ENCODE measurements at regions not wholly inside any gene's neighbourhood (a gene's known extent, or its start where the extent isn't known, plus 50 kb on each side); places are given as distances from the start of the nearest gene placed in this dataset.

- no peak for DNase-seq (ENCODE audit: unreplicated experiment)
- intact Hi-C loops (cut with micrococcal nuclease) = no loop called here
- Mint-ChIP-seq H3K27ac (ENCODE audit: low read depth, unreplicated experiment) (no peak overlapping the region), H3K27me3 (ENCODE audit: insufficient read depth, unreplicated experiment) (no peaks in the 10 kb centered on the region), H3K4me3 (ENCODE audit: unreplicated experiment) (no peak overlapping the region), H3K9me3 (ENCODE audit: unreplicated experiment) (peaks cover 5% of the 10 kb centered on the region), H3K4me1 (ENCODE audit: insufficient read depth, unreplicated experiment) (peaks cover 6% of the 10 kb centered on the region), H3K36me3 (ENCODE audit: insufficient read depth, unreplicated experiment) (no peaks in the 10 kb centered on the region)
- BruUV-seq (replicated peaks) = no TSS peak
- ChIA-PET CTCF (interaction anchor here (0.6 kb wide), 1 partner anchor 219 kb away, joined by 3 read pairs; no protein-coding TSS in a partner anchor), POLR2A (no interaction called here)
- TF ChIP-seq, protein P1, sequence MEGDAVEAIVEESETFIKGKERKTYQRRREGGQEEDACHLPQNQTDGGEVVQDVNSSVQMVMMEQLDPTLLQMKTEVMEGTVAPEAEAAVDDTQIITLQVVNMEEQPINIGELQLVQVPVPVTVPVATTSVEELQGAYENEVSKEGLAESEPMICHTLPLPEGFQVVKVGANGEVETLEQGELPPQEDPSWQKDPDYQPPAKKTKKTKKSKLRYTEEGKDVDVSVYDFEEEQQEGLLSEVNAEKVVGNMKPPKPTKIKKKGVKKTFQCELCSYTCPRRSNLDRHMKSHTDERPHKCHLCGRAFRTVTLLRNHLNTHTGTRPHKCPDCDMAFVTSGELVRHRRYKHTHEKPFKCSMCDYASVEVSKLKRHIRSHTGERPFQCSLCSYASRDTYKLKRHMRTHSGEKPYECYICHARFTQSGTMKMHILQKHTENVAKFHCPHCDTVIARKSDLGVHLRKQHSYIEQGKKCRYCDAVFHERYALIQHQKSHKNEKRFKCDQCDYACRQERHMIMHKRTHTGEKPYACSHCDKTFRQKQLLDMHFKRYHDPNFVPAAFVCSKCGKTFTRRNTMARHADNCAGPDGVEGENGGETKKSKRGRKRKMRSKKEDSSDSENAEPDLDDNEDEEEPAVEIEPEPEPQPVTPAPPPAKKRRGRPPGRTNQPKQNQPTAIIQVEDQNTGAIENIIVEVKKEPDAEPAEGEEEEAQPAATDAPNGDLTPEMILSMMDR (IDR thresholded peaks at IDR 0.05; ENCODE audit: unreplicated experiment) = no peak
Measured at GRCh38 chr9:129405089-129405826, 215.6 kb downstream of the C9orf50 start.

DNA sequence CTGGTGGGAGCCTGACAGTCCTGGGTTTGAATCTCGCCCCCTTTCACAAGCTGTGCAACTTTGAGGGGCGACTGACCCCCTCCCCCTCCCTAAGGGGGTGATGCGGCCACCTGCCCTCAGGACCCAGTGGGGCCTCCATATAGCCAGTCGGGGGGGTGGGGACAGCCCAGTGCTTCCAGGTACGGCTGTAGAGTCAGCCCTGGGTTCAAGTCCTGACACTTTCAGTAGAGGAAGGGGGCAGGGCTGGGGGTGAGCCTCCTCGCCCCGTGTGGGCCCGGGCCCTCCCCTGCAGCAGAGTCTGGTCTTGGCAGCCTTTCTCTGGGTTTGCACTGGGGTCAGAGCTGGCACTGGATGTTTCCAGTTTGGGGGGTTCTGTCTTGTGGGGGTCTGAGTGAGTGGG, 216.3 kb downstream of the C9orf50 start:
- ChIA-PET POLR2A (no interaction called here), CTCF (interaction anchor here (0.6 kb wide), 1 partner anchor 220 kb away, joined by 3 read pairs; no protein-coding TSS in a partner anchor)
- Mint-ChIP-seq H3K27ac (ENCODE audit: low read depth, unreplicated experiment) (no peak overlapping the region), H3K9me3 (ENCODE audit: unreplicated experiment) (no peaks in the 10 kb centered on the region), H3K4me1 (ENCODE audit: insufficient read depth, unreplicated experiment) (peaks cover 6% of the 10 kb centered on the region), H3K4me3 (ENCODE audit: unreplicated experiment) (no peak overlapping the region), H3K27me3 (ENCODE audit: insufficient read depth, unreplicated experiment) (no peaks in the 10 kb centered on the region), H3K36me3 (ENCODE audit: insufficient read depth, unreplicated experiment) (no peaks in the 10 kb centered on the region)
- intact Hi-C loops (cut with micrococcal nuclease) = no loop called here
- BruUV-seq (replicated peaks) = no TSS peak
- TF ChIP-seq, protein P1 (IDR thresholded peaks at IDR 0.05; ENCODE audit: unreplicated experiment) = no peak
- no peak for DNase-seq (ENCODE audit: unreplicated experiment)

GRCh38 chr9:129403779-129404620, 216.9 kb downstream of the C9orf50 start:
- Mint-ChIP-seq H3K27me3 (ENCODE audit: insufficient read depth, unreplicated experiment) (no peaks in the 10 kb centered on the region), H3K36me3 (ENCODE audit: insufficient read depth, unreplicated experiment) (no peaks in the 10 kb centered on the region), H3K9me3 (ENCODE audit: unreplicated experiment) (no peaks in the 10 kb centered on the region), H3K4me1 (ENCODE audit: insufficient read depth, unreplicated experiment) (peaks cover 6% of the 10 kb centered on the region), H3K27ac (ENCODE audit: low read depth, unreplicated experiment) (no peak overlapping the region), H3K4me3 (ENCODE audit: unreplicated experiment) (no peak overlapping the region)
- TF ChIP-seq, protein P1 (IDR thresholded peaks at IDR 0.05; ENCODE audit: unreplicated experiment) = no peak
- intact Hi-C loops (cut with micrococcal nuclease) = no loop called here
- ChIA-PET CTCF (no interaction called here), POLR2A (no interaction called here)
- no TSS peak for BruUV-seq (replicated peaks)
- no peak for DNase-seq (ENCODE audit: unreplicated experiment)

DNA sequence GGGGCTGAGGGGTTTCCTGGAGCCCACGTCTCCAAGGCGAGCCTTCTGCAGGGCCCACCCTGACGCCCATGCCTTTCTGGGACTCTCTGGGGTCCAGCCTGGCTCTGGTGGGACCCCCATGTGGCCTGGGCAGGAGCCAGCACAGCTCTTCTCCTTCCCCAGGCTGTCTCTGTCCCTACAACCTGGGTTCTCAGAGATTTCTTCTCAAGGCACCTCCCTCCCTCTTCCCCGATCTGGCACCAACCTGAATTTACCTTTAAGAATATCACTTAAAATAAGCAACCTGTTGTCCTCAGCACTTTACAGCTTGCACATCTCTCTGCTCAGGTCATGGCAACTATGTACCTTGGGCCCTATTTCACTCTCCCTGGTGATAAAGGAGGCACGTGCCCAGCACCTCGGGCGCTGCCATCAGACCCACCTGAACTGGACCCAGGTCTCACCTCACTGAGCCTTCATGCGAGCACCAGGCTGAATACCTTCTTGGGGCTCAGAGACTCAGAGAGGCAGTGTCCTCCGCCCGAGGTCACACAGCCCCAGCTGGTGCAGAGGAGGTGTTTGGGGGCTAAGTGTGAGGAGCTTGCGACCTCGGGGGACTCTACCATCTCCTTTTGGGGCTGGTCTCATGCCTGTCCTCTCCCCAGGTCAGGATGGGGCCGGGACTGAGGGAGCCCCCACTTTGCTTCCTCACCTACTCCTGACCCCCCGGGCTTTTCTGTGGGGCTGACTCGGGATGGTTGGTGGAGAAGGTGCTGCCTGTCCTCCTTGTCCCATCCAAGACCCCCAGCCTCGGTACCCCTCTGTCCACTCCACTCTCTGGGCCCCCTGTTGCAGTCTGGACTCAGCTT, 217.7 kb downstream of the C9orf50 start:
- H3K27me3 Mint-ChIP-seq (ENCODE audit: insufficient read depth, unreplicated experiment) = no peaks in the 10 kb centered on the region
- H3K27ac Mint-ChIP-seq (ENCODE audit: low read depth, unreplicated experiment) = no peak overlapping the region
- no peaks in the 10 kb centered on the region for H3K36me3 Mint-ChIP-seq (ENCODE audit: insufficient read depth, unreplicated experiment)
- intact Hi-C loops (cut with micrococcal nuclease) = no loop called here
- no peaks in the 10 kb centered on the region for H3K9me3 Mint-ChIP-seq (ENCODE audit: unreplicated experiment)
- CTCF ChIA-PET = no interaction called here
- H3K4me1 Mint-ChIP-seq (ENCODE audit: insufficient read depth, unreplicated experiment) = peaks cover 6% of the 10 kb centered on the region
- DNase-seq (ENCODE audit: unreplicated experiment) = no peak
- H3K4me3 Mint-ChIP-seq (ENCODE audit: unreplicated experiment) = no peak overlapping the region
- POLR2A ChIA-PET = no interaction called here
- no TSS peak for BruUV-seq (replicated peaks)
- TF ChIP-seq, protein P1 (IDR thresholded peaks at IDR 0.05; ENCODE audit: unreplicated experiment) = no peak

All from MCF 10A (cell line).